ENCODE measurements at regions not wholly inside any gene's neighbourhood (a gene's known extent, or its start where the extent isn't known, plus 50 kb on each side); places are given as distances from the start of the nearest gene placed in this dataset.

DNA sequence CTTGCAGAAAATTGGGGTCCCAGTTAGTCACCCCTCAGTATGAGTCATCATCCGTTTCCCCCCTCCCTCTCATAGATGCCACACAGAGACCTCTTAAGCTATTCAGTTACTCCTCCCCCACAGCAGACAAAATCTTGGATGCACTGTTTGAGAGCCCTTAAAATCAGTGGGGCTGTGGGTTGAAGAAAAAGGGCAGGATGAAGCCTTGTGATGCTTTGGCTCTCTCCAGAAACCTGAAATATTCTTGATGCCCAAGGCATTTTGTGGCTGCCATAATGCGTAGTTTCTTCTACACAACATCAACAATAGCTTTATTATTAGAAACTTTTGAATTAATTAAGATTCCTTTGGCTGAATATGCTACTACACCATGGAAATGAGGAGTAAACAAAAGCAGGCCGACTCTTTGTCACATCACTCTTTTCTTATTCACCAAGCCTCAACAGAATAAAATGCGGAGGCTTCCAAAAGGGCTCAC is 133.8 kb downstream of the MRPS30 start:
- FAIRE-seq: no peak
- H3K4me3 ChIP-seq: no peak overlapping the region
- CTCF ChIA-PET: interaction anchor here (1.4 kb wide), 1 partner anchor 9 kb away, joined by 3 read pairs; no protein-coding TSS in a partner anchor
- no peak overlapping the region for H3K27ac ChIP-seq
- 0 out of 3 replicates have a peak overlapping the region, but pooled peaks have one; percentile 39 for H3K4me2 ChIP-seq
- POLR2A ChIA-PET: no interaction called here
- ATAC-seq: no peak
- no peaks in the 10 kb centered on the region for H3K9me3 ChIP-seq
- 36% methylated on average over 4 of the region's 4 CpGs for WGBS (ENCODE audit: missing lambda C conversion rate)
- H3K4me1 ChIP-seq: no peaks in the 10 kb centered on the region
- no peak for DNase-seq (ENCODE audit: low read depth in 1 of 2, low spot score in 1 of 2)
- TF ChIP-seq PHF8 (IDR thresholded peaks at IDR 0.05; ENCODE audit: borderline replicate concordance, low read depth) (no peak), FOSL2 (IDR thresholded peaks at IDR 0.05) (no peak), FOSL2 (CRISPR knock-in tag; IDR thresholded peaks at IDR 0.05) (0 out of 2 replicates have a peak, but pooled peaks have one; percentile 30)

DNA sequence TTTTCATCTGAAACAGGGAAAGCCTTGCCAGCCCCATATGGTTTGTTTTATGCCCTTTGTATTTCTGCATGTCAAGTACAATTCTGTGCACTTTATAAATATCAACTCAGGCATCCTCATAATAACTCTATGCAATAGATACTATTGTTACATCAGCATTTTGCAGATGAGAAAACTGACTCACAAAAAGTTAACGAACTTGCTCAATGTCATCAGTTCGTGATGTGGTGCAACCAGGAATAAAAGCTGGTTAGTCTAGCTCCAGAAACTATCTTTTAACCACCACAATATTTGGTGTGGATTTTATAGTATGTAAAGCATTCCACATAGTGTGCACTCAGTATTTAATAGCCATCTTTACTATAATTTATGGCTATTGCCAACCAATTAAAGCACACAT is 134.9 kb downstream of the MRPS30 start:
- Histone ChIP-seq H3K9me3 (no peaks in the 10 kb centered on the region), H3K4me1 (no peaks in the 10 kb centered on the region), H3K4me2 (peak overlapping the region; percentile 39; the same call in 2 of the 3 replicates), H3K27ac (no peak overlapping the region), H3K4me3 (no peak overlapping the region)
- FAIRE-seq: no peak
- ChIA-PET CTCF (interaction anchor here (1.0 to 1.3 kb wide), 2 partner anchors 9 kb away, joined by 3 to 6 read pairs; no protein-coding TSS in a partner anchor), POLR2A (no interaction called here)
- 19% methylated on average over 2 of the region's 2 CpGs for WGBS (ENCODE audit: missing lambda C conversion rate)
- no peak for ATAC-seq
- DNase-seq (ENCODE audit: low read depth in 1 of 2, low spot score in 1 of 2): no peak
- no peak for TF ChIP-seq MAZ (IDR thresholded peaks at IDR 0.05; ENCODE audit: borderline replicate concordance, low read depth, low read length)
- TF ChIP-seq GATA3 (IDR thresholded peaks at IDR 0.05; ENCODE audit: borderline replicate concordance): no peak
- TF ChIP-seq HOXA7 (CRISPR knock-in tag; IDR thresholded peaks at IDR 0.05): no peak
- TF ChIP-seq ZNF302 (CRISPR knock-in tag; IDR thresholded peaks at IDR 0.05): no peak
- TF ChIP-seq, protein P1, sequence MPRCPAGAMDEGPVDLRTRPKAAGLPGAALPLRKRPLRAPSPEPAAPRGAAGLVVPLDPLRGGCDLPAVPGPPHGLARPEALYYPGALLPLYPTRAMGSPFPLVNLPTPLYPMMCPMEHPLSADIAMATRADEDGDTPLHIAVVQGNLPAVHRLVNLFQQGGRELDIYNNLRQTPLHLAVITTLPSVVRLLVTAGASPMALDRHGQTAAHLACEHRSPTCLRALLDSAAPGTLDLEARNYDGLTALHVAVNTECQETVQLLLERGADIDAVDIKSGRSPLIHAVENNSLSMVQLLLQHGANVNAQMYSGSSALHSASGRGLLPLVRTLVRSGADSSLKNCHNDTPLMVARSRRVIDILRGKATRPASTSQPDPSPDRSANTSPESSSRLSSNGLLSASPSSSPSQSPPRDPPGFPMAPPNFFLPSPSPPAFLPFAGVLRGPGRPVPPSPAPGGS (IDR thresholded peaks at IDR 0.05): no peak
- no peak for TF ChIP-seq HOXB5 (CRISPR knock-in tag; IDR thresholded peaks at IDR 0.05)
- no peak for TF ChIP-seq BHLHE40 (IDR thresholded peaks at IDR 0.05; ENCODE audit: low read depth, low read length)
- TF ChIP-seq CEBPB (IDR thresholded peaks at IDR 0.05): no peak
- TF ChIP-seq ZSCAN20 (CRISPR knock-in tag; IDR thresholded peaks at IDR 0.05): no peak
- no peak for TF ChIP-seq CHD4 (IDR thresholded peaks at IDR 0.05; ENCODE audit: borderline replicate concordance)
- TF ChIP-seq MYC (IDR thresholded peaks at IDR 0.05; ENCODE audit: borderline replicate concordance, low read length): no peak
- no peak for TF ChIP-seq POLR2AphosphoS2 (conservative IDR thresholded peaks at IDR 0.05; ENCODE audit: low read length)
- TF ChIP-seq, protein P2, sequence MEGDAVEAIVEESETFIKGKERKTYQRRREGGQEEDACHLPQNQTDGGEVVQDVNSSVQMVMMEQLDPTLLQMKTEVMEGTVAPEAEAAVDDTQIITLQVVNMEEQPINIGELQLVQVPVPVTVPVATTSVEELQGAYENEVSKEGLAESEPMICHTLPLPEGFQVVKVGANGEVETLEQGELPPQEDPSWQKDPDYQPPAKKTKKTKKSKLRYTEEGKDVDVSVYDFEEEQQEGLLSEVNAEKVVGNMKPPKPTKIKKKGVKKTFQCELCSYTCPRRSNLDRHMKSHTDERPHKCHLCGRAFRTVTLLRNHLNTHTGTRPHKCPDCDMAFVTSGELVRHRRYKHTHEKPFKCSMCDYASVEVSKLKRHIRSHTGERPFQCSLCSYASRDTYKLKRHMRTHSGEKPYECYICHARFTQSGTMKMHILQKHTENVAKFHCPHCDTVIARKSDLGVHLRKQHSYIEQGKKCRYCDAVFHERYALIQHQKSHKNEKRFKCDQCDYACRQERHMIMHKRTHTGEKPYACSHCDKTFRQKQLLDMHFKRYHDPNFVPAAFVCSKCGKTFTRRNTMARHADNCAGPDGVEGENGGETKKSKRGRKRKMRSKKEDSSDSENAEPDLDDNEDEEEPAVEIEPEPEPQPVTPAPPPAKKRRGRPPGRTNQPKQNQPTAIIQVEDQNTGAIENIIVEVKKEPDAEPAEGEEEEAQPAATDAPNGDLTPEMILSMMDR (IDR thresholded peaks at IDR 0.05): no peak
- no peak for TF ChIP-seq EHMT2 (IDR thresholded peaks at IDR 0.05; ENCODE audit: low read depth)
- no peak for TF ChIP-seq HEYL (CRISPR knock-in tag; IDR thresholded peaks at IDR 0.05)
- TF ChIP-seq, protein P3, sequence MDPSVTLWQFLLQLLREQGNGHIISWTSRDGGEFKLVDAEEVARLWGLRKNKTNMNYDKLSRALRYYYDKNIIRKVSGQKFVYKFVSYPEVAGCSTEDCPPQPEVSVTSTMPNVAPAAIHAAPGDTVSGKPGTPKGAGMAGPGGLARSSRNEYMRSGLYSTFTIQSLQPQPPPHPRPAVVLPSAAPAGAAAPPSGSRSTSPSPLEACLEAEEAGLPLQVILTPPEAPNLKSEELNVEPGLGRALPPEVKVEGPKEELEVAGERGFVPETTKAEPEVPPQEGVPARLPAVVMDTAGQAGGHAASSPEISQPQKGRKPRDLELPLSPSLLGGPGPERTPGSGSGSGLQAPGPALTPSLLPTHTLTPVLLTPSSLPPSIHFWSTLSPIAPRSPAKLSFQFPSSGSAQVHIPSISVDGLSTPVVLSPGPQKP (IDR thresholded peaks at IDR 0.05; ENCODE audit: low read depth, low read length): no peak

DNA sequence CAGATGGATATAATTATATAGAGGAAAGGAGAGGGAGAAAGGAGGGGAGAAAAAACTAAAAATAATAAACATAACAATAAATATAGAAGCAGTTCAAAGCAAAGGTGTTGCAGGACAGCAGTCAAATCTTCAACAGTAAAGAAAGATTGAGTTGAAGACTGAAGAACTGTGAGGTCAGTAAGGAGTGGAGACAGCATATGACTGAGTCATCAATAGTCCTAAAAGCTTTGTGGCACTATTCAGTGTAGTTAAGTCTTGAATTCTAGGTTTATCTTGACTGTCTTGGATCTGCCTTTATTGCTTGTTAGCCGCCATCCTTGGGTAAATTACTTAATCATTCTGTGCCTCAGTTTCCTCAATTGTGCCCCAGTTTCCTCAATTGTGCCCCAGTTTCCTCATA is 137.0 kb downstream of the MRPS30 start:
- H3K9me3 ChIP-seq: no peaks in the 10 kb centered on the region
- H3K4me3 ChIP-seq: no peak overlapping the region
- ChIA-PET POLR2A (interaction anchor here (0.5 kb wide), 1 partner anchor 516 kb away, joined by 4 read pairs; no protein-coding TSS in a partner anchor), CTCF (no interaction called here)
- WGBS (ENCODE audit: missing lambda C conversion rate): 25% methylated on average over 1 of the region's 1 CpG
- no peak overlapping the region for H3K27ac ChIP-seq
- ATAC-seq (no peak), FAIRE-seq (no peak), DNase-seq (ENCODE audit: low read depth in 1 of 2, low spot score in 1 of 2) (no peak)
- TF ChIP-seq, protein P4, sequence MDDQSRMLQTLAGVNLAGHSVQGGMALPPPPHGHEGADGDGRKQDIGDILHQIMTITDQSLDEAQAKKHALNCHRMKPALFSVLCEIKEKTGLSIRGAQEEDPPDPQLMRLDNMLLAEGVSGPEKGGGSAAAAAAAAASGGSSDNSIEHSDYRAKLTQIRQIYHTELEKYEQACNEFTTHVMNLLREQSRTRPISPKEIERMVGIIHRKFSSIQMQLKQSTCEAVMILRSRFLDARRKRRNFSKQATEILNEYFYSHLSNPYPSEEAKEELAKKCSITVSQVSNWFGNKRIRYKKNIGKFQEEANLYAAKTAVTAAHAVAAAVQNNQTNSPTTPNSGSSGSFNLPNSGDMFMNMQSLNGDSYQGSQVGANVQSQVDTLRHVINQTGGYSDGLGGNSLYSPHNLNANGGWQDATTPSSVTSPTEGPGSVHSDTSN (IDR thresholded peaks at IDR 0.05): no peak
- TF ChIP-seq, protein P5, sequence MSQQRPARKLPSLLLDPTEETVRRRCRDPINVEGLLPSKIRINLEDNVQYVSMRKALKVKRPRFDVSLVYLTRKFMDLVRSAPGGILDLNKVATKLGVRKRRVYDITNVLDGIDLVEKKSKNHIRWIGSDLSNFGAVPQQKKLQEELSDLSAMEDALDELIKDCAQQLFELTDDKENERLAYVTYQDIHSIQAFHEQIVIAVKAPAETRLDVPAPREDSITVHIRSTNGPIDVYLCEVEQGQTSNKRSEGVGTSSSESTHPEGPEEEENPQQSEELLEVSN (IDR thresholded peaks at IDR 0.05; ENCODE audit: borderline replicate concordance, low read depth): no peak
- no peak for TF ChIP-seq TP53 (CRISPR knock-in tag; IDR thresholded peaks at IDR 0.05)
- TF ChIP-seq MAZ (IDR thresholded peaks at IDR 0.05; ENCODE audit: borderline replicate concordance, low read depth, low read length): no peak
- no peak for TF ChIP-seq MYC (IDR thresholded peaks at IDR 0.05; ENCODE audit: borderline replicate concordance, low read length)
- TF ChIP-seq BHLHE40 (IDR thresholded peaks at IDR 0.05; ENCODE audit: low read depth, low read length): no peak
- no peak for TF ChIP-seq RARB (CRISPR knock-in tag; IDR thresholded peaks at IDR 0.05)
- no peak for TF ChIP-seq NPAS2 (CRISPR knock-in tag; IDR thresholded peaks at IDR 0.05; ENCODE audit: borderline replicate concordance)
- no peak for TF ChIP-seq EHMT2 (IDR thresholded peaks at IDR 0.05; ENCODE audit: low read depth)
- no peak for TF ChIP-seq MAFK (IDR thresholded peaks at IDR 0.05; ENCODE audit: partially characterized antibody)
- no peak for TF ChIP-seq CHD4 (IDR thresholded peaks at IDR 0.05; ENCODE audit: borderline replicate concordance)
- no peak for TF ChIP-seq CHD2 (IDR thresholded peaks at IDR 0.05; ENCODE audit: low read length, partially characterized antibody)
- no peak overlapping the region for H3K4me2 ChIP-seq
- H3K4me1 ChIP-seq: no peaks in the 10 kb centered on the region
